BLaER1 (cell line): ENCODE measurements at regions not wholly inside any gene's neighbourhood (a gene's known extent, or its start where the extent isn't known, plus 50 kb on each side); places are given as distances from the start of the nearest gene placed in this dataset.
A peak's percentile ranks its signal among the peaks of the same experiment; 100 is the strongest.

ENCODE experiments used
- H3K27ac ChIP-seq: shearing (Covaris generic); formaldehyde crosslinking; 2 replicates; pipeline ENCODE4 v1.8.1; 2022
- H3K27me3 ChIP-seq: shearing (Covaris generic); formaldehyde crosslinking; 2 replicates; pipeline ENCODE4 v1.8.1; 2022
- H3K36me3 ChIP-seq: shearing (Covaris generic); formaldehyde crosslinking; 2 replicates; pipeline ENCODE4 v1.8.1; 2022
- H3K4me1 ChIP-seq: shearing (Covaris generic); formaldehyde crosslinking; 2 replicates; pipeline ENCODE4 v1.8.1; 2022
- H3K4me2 ChIP-seq: shearing (Covaris generic); formaldehyde crosslinking; 2 replicates; pipeline ENCODE4 v1.8.1; 2022
- H3K4me3 ChIP-seq: shearing (Covaris generic); formaldehyde crosslinking; 2 replicates; pipeline ENCODE4 v1.8.1; 2022
- H3K9ac ChIP-seq: shearing (Covaris generic); formaldehyde crosslinking; 2 replicates; pipeline ENCODE4 v1.8.1; 2022
- H3K9me3 ChIP-seq: shearing (Covaris generic); formaldehyde crosslinking; 2 replicates; pipeline ENCODE4 v1.8.1; 2022
- H4K20me1 ChIP-seq: shearing (Covaris generic); formaldehyde crosslinking; 2 replicates; pipeline ENCODE4 v1.8.1; 2022
- Cebpa-rat ChIP-seq: shearing (Covaris generic); IDR thresholded peaks from 2 replicates; pipeline ENCODE4 v1.8.1; 2022

- no peak overlapping the region for H3K9ac ChIP-seq
- no peaks in the 10 kb centered on the region for H3K36me3 ChIP-seq
- no peak overlapping the region for H3K27ac ChIP-seq
- no peak overlapping the region for H3K4me3 ChIP-seq
- H3K4me2 ChIP-seq, result peak overlapping the region; percentile 79; the same call in 1 of the 2 replicates
- peaks cover 49% of the 10 kb centered on the region for H3K4me1 ChIP-seq
- H3K27me3 ChIP-seq, result no peaks in the 10 kb centered on the region
- H4K20me1 ChIP-seq, result no peaks in the 10 kb centered on the region
- no peaks in the 10 kb centered on the region for H3K9me3 ChIP-seq
- TF ChIP-seq Cebpa-rat, result no peak
Measured at GRCh38 chr2:10973766-10974165, 62.0 kb downstream of the KCNF1 start.

- Histone ChIP-seq H3K9me3 (no peaks in the 10 kb centered on the region), H3K4me3 (no peak overlapping the region), H3K9ac (no peak overlapping the region), H4K20me1 (no peaks in the 10 kb centered on the region), H3K27me3 (no peaks in the 10 kb centered on the region), H3K36me3 (no peaks in the 10 kb centered on the region), H3K27ac (no peak overlapping the region), H3K4me1 (peaks cover 32% of the 10 kb centered on the region), H3K4me2 (peak overlapping the region; percentile 71)
- no peak; the same call in 1 of the 2 replicates for TF ChIP-seq Cebpa-rat
Measured at GRCh38 chr2:10977003-10977402, 65.3 kb downstream of the KCNF1 start.

GRCh38 chr2:10977621-10978020 is 65.9 kb downstream of the KCNF1 start:
- TF ChIP-seq Cebpa-rat, result no peak
- H3K4me3 ChIP-seq, result no peak overlapping the region
- peaks cover 26% of the 10 kb centered on the region for H3K4me1 ChIP-seq
- no peaks in the 10 kb centered on the region for H3K9me3 ChIP-seq
- H3K4me2 ChIP-seq, result peak overlapping the region; percentile 71
- H3K27me3 ChIP-seq, result no peaks in the 10 kb centered on the region
- H3K9ac ChIP-seq, result no peak overlapping the region
- no peaks in the 10 kb centered on the region for H4K20me1 ChIP-seq
- no peak overlapping the region for H3K27ac ChIP-seq
- H3K36me3 ChIP-seq, result no peaks in the 10 kb centered on the region

GRCh38 chr2:10978090-10978670 is 66.4 kb downstream of the KCNF1 start:
- H3K4me3 ChIP-seq, result no peak overlapping the region
- no peak overlapping the region for H3K9ac ChIP-seq
- no peak overlapping the region for H3K4me2 ChIP-seq
- H3K27me3 ChIP-seq, result no peaks in the 10 kb centered on the region
- H3K36me3 ChIP-seq, result no peaks in the 10 kb centered on the region
- H3K4me1 ChIP-seq, result peaks cover 20% of the 10 kb centered on the region
- H4K20me1 ChIP-seq, result no peaks in the 10 kb centered on the region
- no peaks in the 10 kb centered on the region for H3K9me3 ChIP-seq
- H3K27ac ChIP-seq, result no peak overlapping the region
- TF ChIP-seq Cebpa-rat, result no peak

GRCh38 chr2:10980071-10980470 is 68.3 kb downstream of the KCNF1 start:
- Histone ChIP-seq H3K27me3 (no peaks in the 10 kb centered on the region), H3K9ac (no peak overlapping the region), H3K36me3 (no peaks in the 10 kb centered on the region), H4K20me1 (no peaks in the 10 kb centered on the region), H3K4me1 (peaks cover 13% of the 10 kb centered on the region), H3K9me3 (no peaks in the 10 kb centered on the region), H3K27ac (no peak overlapping the region), H3K4me3 (no peak overlapping the region), H3K4me2 (no peak overlapping the region)
- TF ChIP-seq Cebpa-rat, result no peak

- no peak overlapping the region for H3K4me3 ChIP-seq
- no peaks in the 10 kb centered on the region for H3K27me3 ChIP-seq
- H3K27ac ChIP-seq, result no peak overlapping the region
- no peak overlapping the region for H3K4me2 ChIP-seq
- no peaks in the 10 kb centered on the region for H3K36me3 ChIP-seq
- H4K20me1 ChIP-seq, result no peaks in the 10 kb centered on the region
- peaks cover 13% of the 10 kb centered on the region for H3K4me1 ChIP-seq
- TF ChIP-seq Cebpa-rat, result no peak
- no peaks in the 10 kb centered on the region for H3K9me3 ChIP-seq
- no peak overlapping the region for H3K9ac ChIP-seq
Measured at GRCh38 chr2:10980886-10981425, 69.2 kb downstream of the KCNF1 start.

GRCh38 chr2:10981451-10981850 is 69.7 kb downstream of the KCNF1 start:
- Histone ChIP-seq H3K36me3 (no peaks in the 10 kb centered on the region), H3K9ac (no peak overlapping the region), H3K27ac (no peak overlapping the region), H3K4me1 (peaks cover 11% of the 10 kb centered on the region), H4K20me1 (no peaks in the 10 kb centered on the region), H3K4me2 (no peak overlapping the region), H3K9me3 (no peaks in the 10 kb centered on the region), H3K4me3 (no peak overlapping the region), H3K27me3 (no peaks in the 10 kb centered on the region)
- TF ChIP-seq Cebpa-rat, result no peak

- Histone ChIP-seq H3K4me3 (no peak overlapping the region), H3K4me2 (no peak overlapping the region)
Measured at GRCh38 chr2:10981941-10982431, 70.3 kb downstream of the KCNF1 start.

GRCh38 chr2:10982931-10983701 is 71.4 kb downstream of the KCNF1 start:
- Histone ChIP-seq H3K4me2 (no peak overlapping the region), H3K9me3 (no peaks in the 10 kb centered on the region), H3K27me3 (no peaks in the 10 kb centered on the region), H3K36me3 (no peaks in the 10 kb centered on the region), H3K9ac (no peak overlapping the region), H3K4me1 (no peaks in the 10 kb centered on the region), H3K27ac (no peak overlapping the region), H3K4me3 (no peak overlapping the region), H4K20me1 (no peaks in the 10 kb centered on the region)
- TF ChIP-seq Cebpa-rat, result no peak

More at GRCh38 chr2:10981941-10982431, 70.3 kb downstream of the KCNF1 start:
- Histone ChIP-seq H3K4me1 (peaks cover 5% of the 10 kb centered on the region), H4K20me1 (no peaks in the 10 kb centered on the region), H3K9ac (no peak overlapping the region), H3K27ac (no peak overlapping the region), H3K36me3 (no peaks in the 10 kb centered on the region), H3K27me3 (no peaks in the 10 kb centered on the region), H3K9me3 (no peaks in the 10 kb centered on the region)
- TF ChIP-seq Cebpa-rat, result no peak

- no peaks in the 10 kb centered on the region for H3K9me3 ChIP-seq
- no peak overlapping the region for H3K27ac ChIP-seq
- H3K4me3 ChIP-seq, result no peak overlapping the region
- no peak overlapping the region for H3K9ac ChIP-seq
- H4K20me1 ChIP-seq, result no peaks in the 10 kb centered on the region
- no peaks in the 10 kb centered on the region for H3K4me1 ChIP-seq
- H3K27me3 ChIP-seq, result no peaks in the 10 kb centered on the region
- no peak overlapping the region for H3K4me2 ChIP-seq
- no peaks in the 10 kb centered on the region for H3K36me3 ChIP-seq
- TF ChIP-seq Cebpa-rat, result no peak
Measured at GRCh38 chr2:10983711-10984110, 72.0 kb downstream of the KCNF1 start.
